SHP77 (cell line): ENCODE measurements at regions not wholly inside any gene's neighbourhood (a gene's known extent, or its start where the extent isn't known, plus 50 kb on each side); places are given as distances from the start of the nearest gene placed in this dataset.
"Not testable (repeated sequence)": the region's sequence is repeated elsewhere in the genome, so short reads cannot be mapped to it uniquely, and the experiment has no call there.

Experiments used
- DNase-seq, 2 experiments: peaks; one replicate each; lab custom pipeline; 2025; lab: John Stamatoyannopoulos, UW

GRCh38 chr12:7591531-7591930, 74.2 kb downstream of the APOBEC1 start:
- DNase-seq = no peak

DNA sequence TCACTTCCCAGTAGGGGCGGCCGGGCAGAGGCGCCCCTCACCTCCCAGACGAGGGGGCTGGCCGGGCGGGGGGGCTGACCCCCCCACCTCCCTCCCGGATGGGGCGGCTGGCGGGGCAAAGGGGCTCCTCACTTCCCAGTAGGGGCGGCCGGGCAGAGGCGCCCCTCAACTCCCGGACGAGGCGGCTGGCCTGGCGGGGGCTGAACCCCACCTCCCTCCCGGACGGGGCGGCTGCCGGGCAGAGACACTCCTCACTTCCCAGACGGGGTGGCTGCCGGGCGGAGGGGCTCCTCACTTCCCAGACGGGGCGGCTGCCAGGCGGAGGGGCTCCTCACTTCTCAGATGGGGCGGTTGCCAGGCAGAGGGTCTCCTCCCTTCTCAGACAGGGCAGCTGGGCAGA, 75.6 kb downstream of the APOBEC1 start:
- DNase-seq = not testable (repeated sequence)

DNA sequence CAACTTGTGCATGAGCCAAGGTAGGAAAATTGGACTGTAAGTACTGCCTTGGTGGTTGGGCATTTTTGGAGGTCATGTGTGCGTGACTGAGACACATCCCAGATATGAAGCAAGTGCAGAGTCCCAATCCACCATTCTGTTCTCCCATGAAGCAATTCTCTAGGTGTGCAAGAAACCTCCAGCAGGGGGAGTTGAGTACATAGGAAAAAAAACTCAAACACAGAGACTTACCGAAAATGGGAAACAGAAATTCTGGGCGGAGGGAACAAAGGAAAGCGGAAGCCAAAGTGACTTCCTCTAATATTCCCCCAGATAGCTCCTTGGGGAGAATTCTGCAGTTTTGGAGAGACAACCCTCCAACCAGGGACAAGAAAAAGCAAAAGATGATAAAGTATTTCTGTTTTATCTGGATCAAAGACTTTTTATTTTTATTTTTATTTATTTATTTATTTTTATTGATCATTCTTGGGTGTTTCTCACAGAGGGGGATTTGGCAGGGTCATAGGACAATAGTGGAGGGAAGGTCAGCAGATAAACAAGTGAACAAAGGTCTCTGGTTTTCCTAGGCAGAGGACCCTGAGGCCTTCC, 76.9 kb downstream of the APOBEC1 start:
- DNase-seq = peak; percentile 1 to 6

DNA sequence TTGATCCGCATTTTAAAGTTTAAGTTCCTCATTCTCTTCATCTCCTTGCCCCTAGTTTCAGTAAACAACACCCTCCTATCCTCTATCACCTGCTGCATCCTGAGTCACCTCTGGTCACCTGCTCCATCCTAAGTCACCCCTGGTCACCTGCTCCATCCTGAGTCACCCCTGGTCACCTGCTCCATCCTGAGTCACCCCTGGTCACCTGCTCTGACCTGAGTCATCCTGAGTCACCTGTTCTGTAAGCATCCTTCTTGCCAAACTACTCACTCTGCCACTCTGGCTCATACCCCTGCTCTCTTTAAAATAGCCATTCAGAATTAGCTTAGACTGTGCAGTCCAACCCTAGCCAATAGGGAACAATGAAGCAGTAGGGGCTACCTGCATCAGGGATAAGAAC, 80.6 kb upstream of the CD163 start:
- not testable (repeated sequence) for DNase-seq

- no peak for DNase-seq
These were observed 79.9 kb upstream of the CD163 start for GRCh38 chr12:7583471-7583870.

GRCh38 chr12:7582796-7583195, 79.2 kb upstream of the CD163 start:
- no peak for DNase-seq

DNA sequence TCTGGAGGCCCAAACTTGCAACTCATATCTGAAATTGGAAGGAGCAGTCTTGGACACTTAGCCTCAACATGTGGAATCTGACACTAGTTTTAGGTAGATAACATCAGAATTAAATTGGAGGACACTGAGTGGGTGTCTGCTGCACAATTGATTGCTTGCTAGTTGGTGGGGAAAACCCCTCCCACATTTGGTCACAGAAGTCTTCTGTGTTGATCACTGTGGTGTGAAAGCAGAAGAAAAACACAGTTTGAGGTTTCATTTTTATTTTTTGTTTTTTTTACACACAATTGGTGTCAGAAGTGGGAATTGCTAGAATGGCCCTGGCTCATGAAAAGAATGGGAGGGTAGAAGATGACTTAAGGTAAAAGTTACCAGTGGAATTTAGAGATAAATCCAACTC, 78.0 kb upstream of the CD163 start:
- no peak for DNase-seq

DNA sequence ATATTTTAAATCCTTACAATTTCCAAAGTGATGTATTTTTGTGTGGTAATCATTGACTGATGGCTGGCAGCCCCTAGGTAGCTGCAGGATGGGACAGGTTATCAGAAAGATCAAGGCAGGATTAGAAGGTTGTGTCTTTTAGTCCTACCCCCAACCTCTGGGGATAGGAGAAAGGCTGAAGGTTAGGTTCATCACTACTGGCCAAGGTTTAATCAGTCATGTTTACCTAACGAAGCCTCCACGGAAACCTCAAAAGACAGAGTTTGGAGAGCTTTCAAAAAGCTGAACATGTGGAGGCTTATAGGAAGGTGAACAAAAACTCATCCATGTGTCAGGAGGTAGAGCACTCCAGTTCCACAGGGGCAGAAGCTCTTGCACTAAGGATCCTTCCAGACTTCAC, 77.5 kb upstream of the CD163 start:
- no peak for DNase-seq

GRCh38 chr12:7571257-7571656, 67.7 kb upstream of the CD163 start:
- no peak for DNase-seq

DNA sequence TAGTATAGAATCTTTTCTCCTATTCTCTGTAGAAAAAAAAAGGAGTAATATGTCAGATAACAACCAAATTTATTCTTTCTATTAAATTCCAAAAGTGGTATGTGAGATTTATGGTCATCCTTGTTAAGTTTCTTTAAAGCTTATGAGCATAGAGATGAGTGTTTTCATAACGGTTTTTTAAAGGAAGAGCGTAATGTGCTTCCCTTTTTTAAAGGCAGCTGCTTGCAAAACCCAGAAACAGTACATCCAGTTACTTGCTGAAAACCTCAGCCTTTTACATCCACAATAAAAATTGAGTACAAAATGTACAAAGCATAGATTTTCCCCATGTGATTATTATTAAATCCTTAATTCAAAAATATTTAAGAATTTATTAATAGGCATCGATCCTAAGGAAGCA, 53.6 kb upstream of the CD163 start:
- DNase-seq = no peak

DNA sequence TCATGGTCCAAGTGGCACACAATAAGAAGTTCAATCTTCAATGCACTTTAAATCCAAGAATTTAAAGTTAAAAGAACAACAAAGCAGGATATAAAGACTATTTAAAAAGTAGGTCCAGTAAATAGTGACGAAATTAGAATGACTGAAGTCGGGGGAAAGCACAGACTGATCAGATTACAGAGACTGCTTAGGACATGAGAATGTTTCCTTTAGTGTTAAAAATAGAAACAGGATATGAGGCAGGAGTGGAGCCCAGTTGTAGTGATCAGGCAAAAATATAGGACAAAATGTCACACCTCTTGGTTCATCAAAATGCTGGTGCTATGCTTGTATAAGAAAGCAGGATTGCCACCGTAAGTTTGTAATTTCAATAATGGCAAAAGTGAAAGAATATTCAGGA, 52.2 kb upstream of the CD163 start:
- no peak for DNase-seq

- DNase-seq = not testable (repeated sequence)
These were observed 51.3 kb upstream of the CD163 start for GRCh38 chr12:7554831-7555230.
